GM21423 (cell line): ENCODE measurements at regions not wholly inside any gene's neighbourhood (a gene's known extent, or its start where the extent isn't known, plus 50 kb on each side); places are given as distances from the start of the nearest gene placed in this dataset.

ENCODE experiments used
- ATAC-seq: cut with Tn5 transposase; IDR thresholded peaks from one replicate; pipeline ENCODE4 v1.9.1; 2021; ENCODE audit warnings: mild to moderate bottlenecking, moderate library complexity; ENCODE audit not compliant: unreplicated experiment

DNA sequence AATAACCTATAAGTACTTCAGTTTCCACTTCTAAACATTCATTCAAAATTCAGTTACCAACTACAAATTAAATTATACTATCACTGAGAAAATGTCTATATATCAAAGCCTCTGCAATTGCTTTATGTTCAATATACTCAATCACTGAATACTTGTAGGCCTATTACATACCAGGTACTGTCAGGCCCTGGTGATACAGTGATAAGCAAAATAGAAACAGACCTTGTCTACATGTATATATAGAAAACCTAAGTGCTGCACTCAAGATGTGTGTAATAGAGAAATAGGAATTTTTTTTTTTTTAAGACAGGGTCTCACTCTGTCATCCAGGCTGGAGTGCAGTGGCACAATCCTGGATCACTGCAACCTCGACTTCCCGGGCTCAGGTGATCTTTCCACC, 53.7 kb upstream of the PHF14 start:
- no peak for ATAC-seq
